Effector memory CD4-positive, alpha-beta T cell (primary cell): ENCODE measurements at regions not wholly inside any gene's neighbourhood (a gene's known extent, or its start where the extent isn't known, plus 50 kb on each side); places are given as distances from the start of the nearest gene placed in this dataset.

Experiments used
- DNase-seq, 3 donors: peaks; one replicate each; pipeline ENCODE4 v3.0.0-alpha.2; 2020
- H3K27ac ChIP-seq: 2 replicates; pipeline ENCODE4 v1.7.0; 2013; ENCODE audit warnings: mild to moderate bottlenecking, low read length, moderate library complexity; ENCODE audit not compliant: insufficient read depth, poor library complexity, severe bottlenecking
- H3K27me3 ChIP-seq: replicated peaks from 2 replicates; pipeline ENCODE4 v1.7.0; 2013; ENCODE audit warnings: mild to moderate bottlenecking, low read length; ENCODE audit not compliant: insufficient read depth, control insufficient read depth, poor library complexity, severe bottlenecking
- H3K36me3 ChIP-seq: 2 replicates; pipeline ENCODE4 v1.7.0; 2013; ENCODE audit warnings: mild to moderate bottlenecking, low read length, moderate library complexity; ENCODE audit not compliant: control insufficient read depth, insufficient read depth
- H3K4me1 ChIP-seq: 2 replicates; pipeline ENCODE4 v1.7.0; 2013; ENCODE audit warnings: low read length, mild to moderate bottlenecking; ENCODE audit not compliant: control insufficient read depth, insufficient read depth, poor library complexity, severe bottlenecking
- H3K4me3 ChIP-seq: 2 replicates; pipeline ENCODE4 v1.7.0; 2013; ENCODE audit warnings: low read length, low read depth, mild to moderate bottlenecking; ENCODE audit not compliant: insufficient read depth, poor library complexity, severe bottlenecking
- H3K9me3 ChIP-seq: 2 replicates; pipeline ENCODE4 v1.7.0; 2013; ENCODE audit warnings: mild to moderate bottlenecking, low read length, moderate library complexity; ENCODE audit not compliant: control insufficient read depth

GRCh38 chr21:31476263-31477022 is 132.4 kb upstream of the TIAM1 start:
- H3K27me3 ChIP-seq = no peaks in the 10 kb centered on the region
- H3K27ac ChIP-seq = no peak overlapping the region
- no peaks in the 10 kb centered on the region for H3K4me1 ChIP-seq
- no peaks in the 10 kb centered on the region for H3K36me3 ChIP-seq
- no peak overlapping the region for H3K4me3 ChIP-seq
- H3K9me3 ChIP-seq = no peaks in the 10 kb centered on the region
- DNase-seq = no peak

- no peaks in the 10 kb centered on the region for H3K36me3 ChIP-seq
- H3K4me3 ChIP-seq = no peak overlapping the region
- H3K27ac ChIP-seq = no peak overlapping the region
- no peaks in the 10 kb centered on the region for H3K4me1 ChIP-seq
- H3K27me3 ChIP-seq = no peaks in the 10 kb centered on the region
- no peak for DNase-seq
- no peaks in the 10 kb centered on the region for H3K9me3 ChIP-seq
Measured at GRCh38 chr21:31475223-31475622, 131.2 kb upstream of the TIAM1 start.

- Histone ChIP-seq H3K4me1 (no peaks in the 10 kb centered on the region), H3K27me3 (no peaks in the 10 kb centered on the region), H3K4me3 (no peak overlapping the region), H3K27ac (no peak overlapping the region), H3K9me3 (no peaks in the 10 kb centered on the region), H3K36me3 (no peaks in the 10 kb centered on the region)
- no peak for DNase-seq
Measured at GRCh38 chr21:31473685-31474345, 129.8 kb upstream of the TIAM1 start.

- Histone ChIP-seq H3K9me3 (no peaks in the 10 kb centered on the region), H3K27me3 (no peaks in the 10 kb centered on the region), H3K36me3 (no peaks in the 10 kb centered on the region), H3K4me1 (no peaks in the 10 kb centered on the region), H3K4me3 (no peak overlapping the region), H3K27ac (no peak overlapping the region)
- DNase-seq = no peak
Measured at GRCh38 chr21:31471865-31472264, 127.8 kb upstream of the TIAM1 start.

- DNase-seq = no peak
- Histone ChIP-seq H3K9me3 (no peaks in the 10 kb centered on the region), H3K36me3 (no peaks in the 10 kb centered on the region), H3K4me1 (no peaks in the 10 kb centered on the region), H3K27me3 (no peaks in the 10 kb centered on the region), H3K4me3 (no peak overlapping the region), H3K27ac (no peak overlapping the region)
Measured at GRCh38 chr21:31470896-31471694, 127.0 kb upstream of the TIAM1 start.

GRCh38 chr21:31460980-31461379 is 116.9 kb upstream of the TIAM1 start:
- no peak overlapping the region for H3K4me3 ChIP-seq
- H3K27ac ChIP-seq = no peak overlapping the region
- no peaks in the 10 kb centered on the region for H3K9me3 ChIP-seq
- no peak for DNase-seq
- H3K27me3 ChIP-seq = no peaks in the 10 kb centered on the region
- no peaks in the 10 kb centered on the region for H3K36me3 ChIP-seq
- H3K4me1 ChIP-seq = no peaks in the 10 kb centered on the region

GRCh38 chr21:31459457-31459856 is 115.4 kb upstream of the TIAM1 start:
- no peak overlapping the region for H3K4me3 ChIP-seq
- no peaks in the 10 kb centered on the region for H3K36me3 ChIP-seq
- H3K27ac ChIP-seq = no peak overlapping the region
- no peak for DNase-seq
- no peaks in the 10 kb centered on the region for H3K9me3 ChIP-seq
- no peaks in the 10 kb centered on the region for H3K27me3 ChIP-seq
- H3K4me1 ChIP-seq = no peaks in the 10 kb centered on the region

GRCh38 chr21:31457675-31458074 is 113.6 kb upstream of the TIAM1 start:
- Histone ChIP-seq H3K36me3 (no peaks in the 10 kb centered on the region), H3K27ac (no peak overlapping the region), H3K27me3 (no peaks in the 10 kb centered on the region), H3K4me1 (no peaks in the 10 kb centered on the region), H3K4me3 (no peak overlapping the region), H3K9me3 (no peaks in the 10 kb centered on the region)
- DNase-seq = no peak

- no peaks in the 10 kb centered on the region for H3K4me1 ChIP-seq
- no peak for DNase-seq
- H3K4me3 ChIP-seq = no peak overlapping the region
- H3K36me3 ChIP-seq = no peaks in the 10 kb centered on the region
- H3K27me3 ChIP-seq = no peaks in the 10 kb centered on the region
- H3K9me3 ChIP-seq = no peaks in the 10 kb centered on the region
- H3K27ac ChIP-seq = no peak overlapping the region
Measured at GRCh38 chr21:31456201-31456600, 112.1 kb upstream of the TIAM1 start.

GRCh38 chr21:31455506-31455905 is 111.4 kb upstream of the TIAM1 start:
- Histone ChIP-seq H3K4me3 (no peak overlapping the region), H3K4me1 (no peaks in the 10 kb centered on the region), H3K27me3 (no peaks in the 10 kb centered on the region), H3K9me3 (no peaks in the 10 kb centered on the region), H3K27ac (no peak overlapping the region), H3K36me3 (no peaks in the 10 kb centered on the region)
- no peak for DNase-seq
